HepG2 (cell line): ENCODE measurements at regions not wholly inside any gene's neighbourhood (a gene's known extent, or its start where the extent isn't known, plus 50 kb on each side); places are given as distances from the start of the nearest gene placed in this dataset.

Experiments used
- CSRNP2 ChIP-seq: sonication (generic); formaldehyde crosslinking; conservative IDR thresholded peaks from 2 replicates; pipeline ENCODE4 v1.8.0; 2022; ENCODE audit warnings: low read depth, missing genetic modification reagents
- CTCF ChIP-seq: sonication (generic); formaldehyde crosslinking; IDR thresholded peaks from 2 replicates; pipeline ENCODE4 v1.5.0; 2020; ENCODE audit warnings: mild to moderate bottlenecking, missing genetic modification reagents, moderate library complexity
- MTF1 ChIP-seq: sonication (generic); formaldehyde crosslinking; IDR thresholded peaks from 2 replicates; pipeline ENCODE4 v1.5.0; 2020; ENCODE audit warnings: missing genetic modification reagents
- MXD4 ChIP-seq: IDR thresholded peaks from 2 replicates; pipeline ENCODE4 v1.6.1; 2016; ENCODE audit warnings: mild to moderate bottlenecking, missing biosample characterization, missing genetic modification reagents
- PAXIP1 ChIP-seq: sonication (generic); formaldehyde crosslinking; conservative IDR thresholded peaks from 2 replicates; pipeline ENCODE4 v1.4.0; 2020; ENCODE audit warnings: mild to moderate bottlenecking, missing genetic modification reagents, moderate library complexity
- RBM39 ChIP-seq: fragments of 200-400 bp; formaldehyde crosslinking; IDR thresholded peaks from one replicate; pipeline ENCODE4 v1.6.1; 2018; ENCODE audit warnings: antibody characterized with exemption, mild to moderate bottlenecking, low read depth, low read length; ENCODE audit not compliant: poor library complexity, severe bottlenecking
- TFAP4 ChIP-seq: sonication (generic); IDR thresholded peaks from 2 replicates; pipeline ENCODE4 v1.6.1; 2016; ENCODE audit warnings: low read depth, borderline replicate concordance
- ZNF83 ChIP-seq: sonication (generic); formaldehyde crosslinking; IDR thresholded peaks from 2 replicates; pipeline ENCODE4 v1.4.0; 2020; ENCODE audit warnings: missing genetic modification reagents, mild to moderate bottlenecking, borderline replicate concordance
- ZNF841 ChIP-seq: sonication (generic); formaldehyde crosslinking; IDR thresholded peaks from 2 replicates; pipeline ENCODE4 v1.8.1; 2023; ENCODE audit warnings: missing genetic modification reagents, borderline replicate concordance

GRCh38 chr5:91311168-91311696 lies 71.9 kb downstream of the ARRDC3 start:
- TF ChIP-seq CSRNP2 (CRISPR knock-in tag) (no peak), MXD4 (no peak), RBM39 (no peak), PAXIP1 (CRISPR knock-in tag) (no peak), ZNF841 (CRISPR knock-in tag) (no peak), CTCF (no peak), ZNF83 (CRISPR knock-in tag) (no peak), MTF1 (CRISPR knock-in tag) (no peak), TFAP4 (no peak)
